Stimulated activated naive CD8-positive, alpha-beta T cell treated with anti-CD3 and anti-CD28 coated beads, Interleukin-15, Interleukin-2, amounts not matched to agents 100 ng/mL and 50 ng/mL, for 24 hours (primary cell): ENCODE measurements at regions not wholly inside any gene's neighbourhood (a gene's known extent, or its start where the extent isn't known, plus 50 kb on each side); places are given as distances from the start of the nearest gene placed in this dataset.
"Not testable (repeated sequence)": the region's sequence is repeated elsewhere in the genome, so short reads cannot be mapped to it uniquely, and the experiment has no call there.

Experiments
- H3K27ac Mint-ChIP-seq: one replicate; pipeline ENCODE4 v1.8.0; 2021; ENCODE audit warnings: mild to moderate bottlenecking, mixed read lengths
- H3K27me3 Mint-ChIP-seq: one replicate; pipeline ENCODE4 v1.8.0; 2021; ENCODE audit warnings: mixed read lengths
- H3K36me3 Mint-ChIP-seq: one replicate; pipeline ENCODE4 v1.8.0; 2021; ENCODE audit warnings: low read depth, mixed read lengths
- H3K4me1 Mint-ChIP-seq: one replicate; pipeline ENCODE4 v1.8.0; 2021; ENCODE audit warnings: low read depth, mixed read lengths
- H3K4me3 Mint-ChIP-seq: one replicate; pipeline ENCODE4 v1.8.0; 2021; ENCODE audit warnings: mild to moderate bottlenecking, mixed read lengths
- H3K9me3 Mint-ChIP-seq: one replicate; pipeline ENCODE4 v1.8.0; 2021; ENCODE audit warnings: mixed read lengths

DNA sequence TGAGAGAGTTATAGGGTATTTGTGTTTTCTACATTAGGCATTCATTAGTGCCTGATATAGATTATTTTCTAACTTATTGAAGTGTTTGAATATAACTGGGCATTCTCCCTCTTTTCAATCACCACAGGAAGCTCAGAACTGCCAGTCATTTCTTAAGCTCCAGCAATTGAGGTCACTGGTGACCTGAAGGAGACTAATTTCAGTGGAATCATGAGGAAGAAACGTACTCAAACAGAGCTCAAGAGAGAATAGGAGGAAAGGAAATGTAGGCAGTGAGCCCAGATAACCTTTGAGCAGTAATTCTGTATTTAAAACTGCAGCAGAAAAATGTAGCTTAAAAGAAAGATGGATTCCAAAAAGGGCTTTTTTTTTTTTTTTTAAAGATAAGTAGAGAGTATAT is 1035.5 kb downstream of the SOCS6 start:
- Mint-ChIP-seq H3K27me3 (no peaks in the 10 kb centered on the region), H3K27ac (no peak overlapping the region), H3K9me3 (peaks cover 6% of the 10 kb centered on the region), H3K36me3 (no peaks in the 10 kb centered on the region), H3K4me1 (no peaks in the 10 kb centered on the region), H3K4me3 (no peak overlapping the region)

DNA sequence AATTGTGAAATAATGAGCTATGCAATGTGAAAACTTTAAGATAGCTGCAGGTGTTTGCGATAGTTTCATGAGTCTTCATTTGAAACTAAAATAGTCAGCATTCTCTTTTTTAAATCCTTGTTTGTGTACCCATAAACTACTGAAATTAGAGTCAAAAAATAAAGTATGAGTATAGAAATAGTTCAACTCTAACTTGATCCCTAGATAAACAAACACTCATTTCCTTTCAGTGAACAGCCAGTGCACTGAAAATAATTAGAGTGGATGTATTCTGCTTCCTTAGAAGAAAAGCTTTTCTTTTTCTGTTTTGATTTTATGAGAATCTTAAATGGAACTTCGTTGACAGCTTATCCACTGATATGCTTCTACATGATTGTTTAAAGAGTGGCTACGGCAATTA is 1033.4 kb downstream of the SOCS6 start:
- Mint-ChIP-seq H3K27ac (no peak overlapping the region), H3K27me3 (no peaks in the 10 kb centered on the region), H3K4me1 (no peaks in the 10 kb centered on the region), H3K9me3 (peaks cover 6% of the 10 kb centered on the region), H3K36me3 (no peaks in the 10 kb centered on the region), H3K4me3 (no peak overlapping the region)

DNA sequence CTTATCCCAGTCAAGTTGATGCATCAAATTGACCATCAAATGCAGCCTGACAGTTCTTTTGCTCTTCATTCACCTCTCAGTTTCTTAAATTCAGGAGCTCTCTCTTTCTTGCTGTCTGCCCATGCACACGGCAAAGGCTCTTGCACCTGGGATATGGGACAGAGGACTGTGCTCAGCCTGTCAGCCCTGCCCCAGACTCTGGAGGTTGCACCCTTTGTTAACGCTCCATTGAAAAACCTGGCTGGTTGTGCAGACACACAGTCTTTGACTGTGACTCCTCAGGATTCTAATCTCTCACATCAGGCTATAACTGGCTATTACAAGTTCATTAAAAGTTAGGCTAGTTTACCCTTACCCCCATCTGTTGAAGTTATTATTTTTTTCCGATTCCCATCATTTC is 1032.5 kb downstream of the SOCS6 start:
- Mint-ChIP-seq H3K36me3 (no peaks in the 10 kb centered on the region), H3K4me3 (no peak overlapping the region), H3K27me3 (no peaks in the 10 kb centered on the region), H3K4me1 (no peaks in the 10 kb centered on the region), H3K9me3 (peaks cover 6% of the 10 kb centered on the region), H3K27ac (no peak overlapping the region)

DNA sequence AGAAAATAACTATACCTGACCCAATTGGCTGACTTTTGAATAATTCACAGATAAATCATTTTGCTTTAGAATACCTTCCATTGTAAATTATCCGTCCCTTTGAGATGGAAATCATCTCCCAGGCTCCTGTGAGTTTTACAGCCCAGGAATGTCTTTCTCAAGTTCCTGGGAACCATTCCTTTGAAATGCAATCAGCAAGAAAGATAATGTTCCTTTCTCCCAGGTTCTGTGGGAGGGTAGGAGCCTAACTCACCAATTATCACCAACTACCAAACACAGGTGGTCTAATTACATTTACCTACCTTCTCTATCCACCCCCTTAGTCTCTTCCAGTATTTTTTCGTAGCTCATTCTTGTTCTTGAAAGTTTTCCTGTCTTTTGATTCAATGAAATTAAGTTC is 1016.0 kb downstream of the SOCS6 start:
- Mint-ChIP-seq H3K4me3 (no peak overlapping the region), H3K27me3 (no peaks in the 10 kb centered on the region), H3K36me3 (no peaks in the 10 kb centered on the region), H3K4me1 (no peaks in the 10 kb centered on the region), H3K27ac (no peak overlapping the region), H3K9me3 (no peaks in the 10 kb centered on the region)

DNA sequence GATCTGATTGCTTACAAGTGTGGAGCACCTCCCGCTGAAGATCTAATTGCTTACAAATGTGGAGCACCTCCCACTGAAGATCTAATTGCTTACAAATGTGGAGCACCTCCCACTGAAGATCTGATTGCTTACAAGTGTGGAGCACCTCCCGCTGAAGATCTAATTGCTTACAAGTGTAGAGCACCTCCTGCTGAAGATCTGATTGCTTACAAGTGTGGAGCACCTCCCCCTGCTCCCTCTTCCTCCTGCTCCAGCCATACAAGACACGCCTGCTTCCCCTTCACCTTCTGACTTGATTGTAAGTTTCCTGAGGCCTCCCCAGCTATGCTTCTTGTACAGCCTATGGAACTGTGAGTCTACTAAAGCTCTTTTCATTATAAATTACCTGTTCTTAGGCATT is 1014.9 kb downstream of the SOCS6 start:
- not testable (repeated sequence) for H3K4me1 Mint-ChIP-seq, H3K27me3 Mint-ChIP-seq, H3K4me3 Mint-ChIP-seq, H3K9me3 Mint-ChIP-seq, H3K27ac Mint-ChIP-seq, H3K36me3 Mint-ChIP-seq

DNA sequence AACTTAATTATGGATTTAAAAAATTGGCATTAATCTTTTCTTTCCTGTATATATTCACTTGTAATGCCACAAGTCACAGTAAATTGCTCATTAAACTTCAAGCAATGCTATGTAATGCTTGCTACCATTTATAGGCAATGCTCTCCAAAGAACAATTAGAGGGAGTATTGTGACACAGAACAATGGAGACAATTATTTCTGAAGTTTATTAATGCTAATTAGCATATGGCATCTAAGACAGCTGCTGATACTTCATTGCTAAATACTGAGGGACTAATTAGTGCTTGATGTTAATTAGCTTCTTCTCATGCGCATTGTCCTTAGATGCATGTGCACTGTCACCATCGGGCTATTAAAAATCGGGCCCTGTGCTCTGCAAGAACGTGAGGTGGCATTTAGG is 1012.8 kb downstream of the SOCS6 start:
- H3K4me3 Mint-ChIP-seq: no peak overlapping the region
- H3K4me1 Mint-ChIP-seq: no peaks in the 10 kb centered on the region
- no peaks in the 10 kb centered on the region for H3K36me3 Mint-ChIP-seq
- no peak overlapping the region for H3K27ac Mint-ChIP-seq
- no peaks in the 10 kb centered on the region for H3K9me3 Mint-ChIP-seq
- no peaks in the 10 kb centered on the region for H3K27me3 Mint-ChIP-seq

DNA sequence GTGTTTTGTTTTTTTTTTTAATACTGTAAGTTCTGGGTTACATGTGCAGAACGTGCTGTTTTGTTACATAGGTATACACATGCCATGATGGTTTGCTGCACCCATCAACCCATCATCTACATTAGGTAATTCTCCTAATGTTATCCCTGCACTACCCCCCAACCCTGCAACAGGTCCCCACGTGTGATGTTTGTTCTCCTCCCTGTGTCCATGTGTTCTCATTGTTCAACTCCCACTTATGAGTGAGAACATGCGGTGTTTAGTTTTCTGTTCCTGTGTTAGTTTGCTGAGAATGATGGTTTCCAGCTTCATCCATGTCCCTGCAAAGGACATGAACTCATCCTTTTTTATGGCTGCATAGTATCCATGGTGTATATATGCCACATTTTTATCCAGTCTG is 1005.4 kb downstream of the SOCS6 start:
- H3K36me3 Mint-ChIP-seq, H3K27me3 Mint-ChIP-seq, H3K9me3 Mint-ChIP-seq, H3K4me3 Mint-ChIP-seq, H3K4me1 Mint-ChIP-seq, H3K27ac Mint-ChIP-seq: not testable (repeated sequence)

DNA sequence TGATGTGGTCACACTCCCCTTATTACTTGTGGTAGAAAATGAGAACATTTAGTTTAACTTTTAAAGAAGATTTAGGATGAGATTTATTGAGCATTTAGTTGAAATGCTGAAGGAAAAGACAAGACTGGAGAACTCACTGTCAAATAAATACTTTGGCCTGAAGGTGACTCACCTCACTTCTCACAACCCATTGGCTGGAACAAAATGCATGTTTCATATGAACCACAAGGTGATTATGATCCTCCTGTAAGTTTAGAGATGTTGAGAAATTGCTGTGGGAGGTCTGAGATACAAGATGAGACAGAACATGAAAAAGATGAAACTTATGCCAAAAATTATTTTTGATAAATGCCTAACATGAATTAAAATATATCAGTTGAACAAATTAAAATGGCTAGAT is 1004.5 kb downstream of the SOCS6 start:
- H3K4me3 Mint-ChIP-seq: no peak overlapping the region
- no peaks in the 10 kb centered on the region for H3K27me3 Mint-ChIP-seq
- no peaks in the 10 kb centered on the region for H3K9me3 Mint-ChIP-seq
- no peak overlapping the region for H3K27ac Mint-ChIP-seq
- H3K4me1 Mint-ChIP-seq: no peaks in the 10 kb centered on the region
- H3K36me3 Mint-ChIP-seq: no peaks in the 10 kb centered on the region

DNA sequence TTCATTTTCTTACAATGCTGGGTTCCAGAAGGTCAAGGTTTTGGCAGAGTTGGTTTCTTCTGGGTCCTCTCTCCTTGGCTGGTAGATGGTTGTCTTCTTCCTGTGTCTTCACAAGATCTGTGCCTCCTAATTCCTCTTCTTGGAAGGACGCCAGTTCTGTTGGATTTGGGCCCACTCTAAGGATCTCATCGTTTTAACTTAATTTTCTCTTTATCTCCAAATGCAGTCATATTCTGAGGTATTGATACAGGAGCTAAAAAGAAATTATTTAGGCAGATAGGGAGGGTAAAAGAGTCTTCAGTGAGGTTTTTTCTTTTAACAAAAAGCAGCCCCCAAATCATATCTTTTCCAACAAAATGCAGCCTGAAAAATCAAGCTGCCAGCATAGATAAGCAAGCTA is 998.4 kb downstream of the SOCS6 start:
- Mint-ChIP-seq H3K4me3 (no peak overlapping the region), H3K36me3 (no peaks in the 10 kb centered on the region), H3K27me3 (no peaks in the 10 kb centered on the region), H3K27ac (no peak overlapping the region), H3K4me1 (no peaks in the 10 kb centered on the region), H3K9me3 (no peaks in the 10 kb centered on the region)

DNA sequence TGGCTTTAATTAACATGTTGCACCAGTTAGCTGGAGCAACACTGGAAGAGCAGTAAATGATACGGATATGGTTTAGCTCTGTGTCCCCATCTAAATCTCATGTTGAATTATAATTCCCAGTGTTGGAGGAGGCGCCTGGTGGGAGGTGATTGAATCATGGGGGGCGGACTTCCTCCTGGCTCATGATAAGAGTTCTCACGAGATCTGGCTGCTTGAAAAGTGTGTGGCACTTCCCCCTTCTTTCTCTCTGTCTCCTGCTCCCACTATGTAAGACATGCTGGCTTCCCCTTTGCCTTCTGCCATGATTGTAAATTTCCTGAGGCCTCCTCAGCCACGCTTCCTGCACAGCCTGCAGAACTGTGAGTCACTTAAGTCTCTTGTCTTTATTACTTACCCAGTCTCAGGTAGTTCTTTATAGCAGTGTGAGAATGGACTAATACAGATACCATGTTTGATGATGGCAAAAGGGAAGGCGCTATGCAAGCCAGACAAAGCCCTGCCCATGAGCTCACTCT is 963.6 kb downstream of the SOCS6 start:
- no peaks in the 10 kb centered on the region for H3K4me1 Mint-ChIP-seq
- no peaks in the 10 kb centered on the region for H3K9me3 Mint-ChIP-seq
- no peak overlapping the region for H3K27ac Mint-ChIP-seq
- H3K4me3 Mint-ChIP-seq: no peak overlapping the region
- no peaks in the 10 kb centered on the region for H3K36me3 Mint-ChIP-seq
- no peaks in the 10 kb centered on the region for H3K27me3 Mint-ChIP-seq

DNA sequence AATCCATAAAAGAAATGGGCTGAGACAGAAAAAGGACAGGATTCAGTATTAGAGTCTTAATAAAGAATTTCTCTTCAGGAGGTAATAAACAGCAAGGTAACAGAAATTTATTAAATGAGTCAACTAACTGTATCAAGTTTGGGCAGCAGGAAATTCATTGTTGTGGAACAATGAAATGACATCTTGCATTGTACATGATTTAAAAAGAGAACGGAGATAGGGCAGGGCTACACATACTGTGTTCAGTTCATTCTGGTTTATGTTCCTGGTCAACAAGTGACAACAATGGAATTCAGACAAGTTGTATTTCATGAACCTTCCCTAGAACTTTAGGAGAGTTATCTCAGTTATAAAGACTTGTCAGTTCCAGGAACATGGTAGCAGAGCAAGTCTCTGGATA is 961.3 kb downstream of the SOCS6 start:
- no peaks in the 10 kb centered on the region for H3K4me1 Mint-ChIP-seq
- no peaks in the 10 kb centered on the region for H3K9me3 Mint-ChIP-seq
- H3K36me3 Mint-ChIP-seq: no peaks in the 10 kb centered on the region
- no peak overlapping the region for H3K27ac Mint-ChIP-seq
- no peak overlapping the region for H3K4me3 Mint-ChIP-seq
- no peaks in the 10 kb centered on the region for H3K27me3 Mint-ChIP-seq

DNA sequence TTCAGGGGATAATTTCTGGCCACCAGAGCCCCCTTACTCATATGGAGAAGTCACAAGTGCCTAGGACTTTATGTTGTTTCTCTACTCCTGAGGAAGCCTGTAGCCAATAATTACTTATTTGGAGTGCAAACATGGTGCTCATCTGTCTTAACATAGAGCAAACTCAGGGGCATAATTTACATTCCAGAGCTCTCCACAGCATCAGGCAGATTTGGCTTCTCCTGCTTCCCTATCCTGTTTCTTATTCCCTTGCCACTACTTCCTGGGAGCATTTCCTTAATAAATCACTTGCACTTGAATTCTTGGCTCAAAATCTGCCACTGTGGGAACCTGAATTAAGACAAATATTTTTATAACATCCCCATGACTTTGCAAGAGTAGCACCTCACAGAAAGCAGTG is 960.9 kb downstream of the SOCS6 start:
- Mint-ChIP-seq H3K9me3 (no peaks in the 10 kb centered on the region), H3K36me3 (no peaks in the 10 kb centered on the region), H3K27ac (no peak overlapping the region), H3K4me1 (no peaks in the 10 kb centered on the region), H3K27me3 (no peaks in the 10 kb centered on the region), H3K4me3 (no peak overlapping the region)

DNA sequence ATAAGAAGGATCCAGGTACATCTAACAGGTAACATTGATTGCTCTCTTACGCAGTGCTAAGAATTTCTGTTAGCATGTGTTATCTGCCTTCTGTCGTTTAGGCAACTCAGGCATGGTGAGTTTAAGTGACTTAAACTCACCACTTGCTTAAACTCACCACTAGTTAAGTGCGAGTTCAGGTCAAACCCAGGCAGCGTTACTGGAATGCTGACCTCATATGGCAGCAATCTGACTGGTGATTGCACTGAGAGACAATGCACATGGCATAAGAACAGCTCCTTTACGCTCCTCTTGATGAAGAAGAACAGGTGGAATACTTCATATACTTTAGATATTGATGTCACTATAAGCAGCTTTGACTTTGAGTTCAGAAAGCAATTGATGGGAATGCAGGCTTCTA is 954.1 kb downstream of the SOCS6 start:
- no peaks in the 10 kb centered on the region for H3K36me3 Mint-ChIP-seq
- no peak overlapping the region for H3K27ac Mint-ChIP-seq
- H3K4me3 Mint-ChIP-seq: no peak overlapping the region
- no peaks in the 10 kb centered on the region for H3K4me1 Mint-ChIP-seq
- H3K9me3 Mint-ChIP-seq: no peaks in the 10 kb centered on the region
- H3K27me3 Mint-ChIP-seq: peaks cover 3% of the 10 kb centered on the region

DNA sequence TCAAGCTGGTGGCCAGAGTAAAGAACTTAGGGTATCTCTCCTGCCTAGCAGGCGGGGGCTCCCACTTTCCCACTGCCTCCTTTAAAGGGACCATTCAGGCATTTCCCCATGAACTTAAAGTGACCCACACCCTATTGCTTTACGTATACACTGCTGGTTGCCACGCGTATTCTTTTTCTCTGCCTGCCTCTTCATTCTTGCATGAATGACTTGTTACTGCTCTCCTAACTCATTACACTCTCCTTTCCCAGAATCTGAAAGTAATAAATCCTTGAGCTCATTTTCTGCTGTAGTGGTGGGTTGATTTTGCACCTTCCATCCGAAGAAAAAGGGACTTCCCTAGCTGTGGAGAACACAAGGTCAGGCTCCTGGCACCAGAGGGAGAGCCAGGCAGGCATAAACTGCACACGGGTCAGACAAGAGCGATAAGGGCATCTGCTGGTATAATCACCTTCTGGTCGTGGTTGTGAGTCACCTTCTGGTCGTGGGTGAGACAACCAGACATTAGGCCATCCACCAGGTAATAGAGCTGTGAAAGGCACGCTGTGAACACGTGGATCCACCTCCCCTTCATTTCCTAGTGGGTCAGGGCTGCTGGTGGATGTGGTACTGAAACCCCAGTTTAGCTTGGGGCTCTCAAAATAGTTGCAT is 950.3 kb downstream of the SOCS6 start:
- peaks cover 3% of the 10 kb centered on the region for H3K27me3 Mint-ChIP-seq
- no peaks in the 10 kb centered on the region for H3K4me1 Mint-ChIP-seq
- H3K9me3 Mint-ChIP-seq: no peaks in the 10 kb centered on the region
- no peaks in the 10 kb centered on the region for H3K36me3 Mint-ChIP-seq
- no peak overlapping the region for H3K27ac Mint-ChIP-seq
- no peak overlapping the region for H3K4me3 Mint-ChIP-seq

DNA sequence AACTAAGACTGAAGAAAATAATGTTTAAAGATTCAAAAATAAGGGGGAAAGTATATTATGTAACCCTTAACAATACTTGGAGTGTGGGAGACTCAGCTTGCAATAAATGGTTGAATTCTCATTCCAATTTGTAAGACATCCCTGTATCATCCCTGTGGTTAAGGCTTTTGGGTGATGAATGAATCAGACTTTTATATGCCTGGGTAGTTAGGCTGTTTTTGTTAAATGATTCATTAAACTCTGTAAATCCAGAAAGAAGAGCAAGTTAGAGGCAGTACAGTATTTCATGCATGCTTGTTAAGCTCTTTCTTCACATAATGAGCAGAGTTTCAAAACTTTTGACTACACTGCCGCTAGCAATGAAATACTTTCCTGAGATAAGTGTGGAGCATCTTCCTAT is 948.8 kb downstream of the SOCS6 start:
- Mint-ChIP-seq H3K27me3 (peaks cover 3% of the 10 kb centered on the region), H3K36me3 (no peaks in the 10 kb centered on the region), H3K27ac (no peak overlapping the region), H3K9me3 (no peaks in the 10 kb centered on the region), H3K4me3 (no peak overlapping the region), H3K4me1 (no peaks in the 10 kb centered on the region)

DNA sequence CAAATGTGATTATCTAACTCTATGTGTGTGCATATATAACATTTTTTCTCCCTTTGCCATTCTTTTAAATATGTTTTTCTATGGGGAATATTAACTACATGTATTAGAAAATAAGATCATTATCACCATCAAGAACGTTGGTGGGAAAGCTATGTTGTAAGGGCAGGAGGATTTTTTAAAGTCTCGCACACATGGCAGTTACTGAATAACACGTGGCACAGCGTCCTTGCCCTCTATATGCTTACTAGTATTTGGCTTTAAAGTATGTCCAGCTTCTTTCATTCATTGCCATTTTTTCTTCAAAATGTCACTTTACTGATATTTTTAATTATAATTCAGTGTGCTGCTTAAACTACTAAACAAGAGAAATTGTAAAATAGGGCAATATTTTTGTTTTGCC is 944.3 kb downstream of the SOCS6 start:
- Mint-ChIP-seq H3K9me3 (no peaks in the 10 kb centered on the region), H3K36me3 (no peaks in the 10 kb centered on the region), H3K4me1 (no peaks in the 10 kb centered on the region), H3K4me3 (no peak overlapping the region), H3K27me3 (no peaks in the 10 kb centered on the region), H3K27ac (no peak overlapping the region)
